H9 (cell line): ENCODE measurements at regions not wholly inside any gene's neighbourhood (a gene's known extent, or its start where the extent isn't known, plus 50 kb on each side); places are given as distances from the start of the nearest gene placed in this dataset.

ENCODE experiments used
- DNase-seq: peaks from one replicate; pipeline ENCODE4 v3.0.0-alpha.2; 2017
- H2AFZ ChIP-seq: one replicate; pipeline ENCODE4 v1.6.1; 2013; ENCODE audit warnings: mild to moderate bottlenecking, low read length, control low read depth, moderate library complexity
- H2AK5ac ChIP-seq: 2 replicates; pipeline ENCODE4 v1.6.1; 2013; ENCODE audit warnings: low read length, control low read depth, mixed read lengths; ENCODE audit not compliant: insufficient read length
- H2BK120ac ChIP-seq: one replicate; pipeline ENCODE4 v1.6.1; 2013; ENCODE audit warnings: low read depth, mild to moderate bottlenecking, low read length, control low read depth, inconsistent platforms; ENCODE audit not compliant: poor library complexity, severe bottlenecking
- H2BK12ac ChIP-seq: 2 replicates; pipeline ENCODE4 v1.6.1; 2013; ENCODE audit warnings: low read length, control low read depth, mixed read lengths, low read depth; ENCODE audit not compliant: insufficient read length
- H2BK15ac ChIP-seq: 2 replicates; pipeline ENCODE4 v1.6.1; 2013; ENCODE audit warnings: low read depth, low read length, control low read depth
- H2BK20ac ChIP-seq: one replicate; pipeline ENCODE4 v1.6.1; 2013; ENCODE audit warnings: low read depth, mild to moderate bottlenecking, low read length, control low read depth, inconsistent platforms; ENCODE audit not compliant: poor library complexity, severe bottlenecking
- H2BK5ac ChIP-seq: 2 replicates; pipeline ENCODE4 v1.6.1; 2013; ENCODE audit warnings: low read length, control low read depth, mixed read lengths; ENCODE audit not compliant: insufficient read length
- H3K14ac ChIP-seq: 2 replicates; pipeline ENCODE4 v1.6.1; 2013; ENCODE audit warnings: low read length, control low read depth; ENCODE audit not compliant: insufficient read depth
- H3K18ac ChIP-seq: 2 replicates; pipeline ENCODE4 v1.6.1; 2013; ENCODE audit warnings: low read depth, mild to moderate bottlenecking, mixed read lengths, low read length, control low read depth; ENCODE audit not compliant: insufficient read length
- H3K23ac ChIP-seq: 2 replicates; pipeline ENCODE4 v1.6.1; 2013; ENCODE audit warnings: low read length, control low read depth, mixed read lengths, low read depth; ENCODE audit not compliant: insufficient read length
- H3K23me2 ChIP-seq: 2 replicates; pipeline ENCODE4 v1.6.1; 2013; ENCODE audit warnings: low read depth, mild to moderate bottlenecking, mixed read lengths, low read length, control low read depth; ENCODE audit not compliant: insufficient read length, poor library complexity, severe bottlenecking
- H3K27ac ChIP-seq: 2 replicates; pipeline ENCODE4 v1.5.1; 2013; ENCODE audit warnings: low read length, control low read depth, mixed read lengths, low read depth; ENCODE audit not compliant: insufficient read length
- H3K27me3 ChIP-seq: 2 replicates; pipeline ENCODE4 v1.6.1; 2013; ENCODE audit warnings: low read length, control low read depth, inconsistent platforms; ENCODE audit not compliant: insufficient read depth
- H3K4ac ChIP-seq: 2 replicates; pipeline ENCODE4 v1.6.1; 2013; ENCODE audit warnings: low read depth, mild to moderate bottlenecking, control low read depth, inconsistent platforms, low read length, moderate library complexity
- H3K4me1 ChIP-seq: 2 replicates; pipeline ENCODE4 v1.6.1; 2013; ENCODE audit warnings: low read length, control low read depth, inconsistent platforms; ENCODE audit not compliant: insufficient read depth
- H3K4me2 ChIP-seq: 2 replicates; pipeline ENCODE4 v1.6.1; 2013; ENCODE audit warnings: low read length, control low read depth, mixed read lengths; ENCODE audit not compliant: insufficient read length, insufficient read depth
- H3K56ac ChIP-seq: 2 replicates; pipeline ENCODE4 v1.6.1; 2013; ENCODE audit warnings: low read depth, mild to moderate bottlenecking, mixed read lengths, low read length, control low read depth; ENCODE audit not compliant: insufficient read length
- H3K79me1 ChIP-seq: 2 replicates; pipeline ENCODE4 v1.6.1; 2013; ENCODE audit warnings: low read depth, mild to moderate bottlenecking, moderate library complexity, low read length, control low read depth, inconsistent platforms; ENCODE audit not compliant: insufficient read depth, poor library complexity, severe bottlenecking
- H3K79me2 ChIP-seq: 2 replicates; pipeline ENCODE4 v1.6.1; 2013; ENCODE audit warnings: low read length, control low read depth, inconsistent platforms; ENCODE audit not compliant: insufficient read depth
- H3K9ac ChIP-seq: 2 replicates; pipeline ENCODE4 v1.6.1; 2013; ENCODE audit warnings: low read length, control low read depth, mixed read lengths; ENCODE audit not compliant: insufficient read length; ENCODE audit errors: extremely low read depth
- H3K9me3 ChIP-seq: one replicate; pipeline ENCODE4 v1.6.1; 2013; ENCODE audit warnings: low read depth, low read length, inconsistent platforms; ENCODE audit not compliant: control insufficient read depth
- H3T11ph ChIP-seq: one replicate; pipeline ENCODE4 v1.6.1; 2013; ENCODE audit warnings: mild to moderate bottlenecking, low read length, control low read depth, inconsistent platforms
- H4K20me1 ChIP-seq: one replicate; pipeline ENCODE4 v1.6.1; 2013; ENCODE audit not compliant: control insufficient read depth, insufficient read length, insufficient read depth
- H4K5ac ChIP-seq: 2 replicates; pipeline ENCODE4 v1.6.1; 2013; ENCODE audit warnings: low read depth, mild to moderate bottlenecking, mixed read lengths, low read length, control low read depth; ENCODE audit not compliant: insufficient read length
- H4K8ac ChIP-seq: replicated peaks from 2 replicates; pipeline ENCODE4 v1.6.1; 2013; ENCODE audit warnings: low read length, control low read depth, mixed read lengths, low read depth; ENCODE audit not compliant: insufficient read length
- H4K91ac ChIP-seq: 2 replicates; pipeline ENCODE4 v1.6.1; 2013; ENCODE audit warnings: low read depth, mild to moderate bottlenecking, moderate library complexity, mixed read lengths, low read length, control low read depth; ENCODE audit not compliant: insufficient read length
- H3K27ac Mint-ChIP-seq, 3 experiments: 2 replicates in 2 of 3; 3 replicates in 1 of 3; pipeline ENCODE4 v1.8.0; 2020 to 2021; ENCODE audit warnings: mixed read lengths in 3 of 3, mild to moderate bottlenecking in 1 of 3, moderate library complexity in 1 of 3
- H3K27me3 Mint-ChIP-seq: 2 replicates; pipeline ENCODE4 v1.8.0; 2021; ENCODE audit warnings: low read depth, mild to moderate bottlenecking, moderate library complexity, mixed read lengths
- H3K36me3 Mint-ChIP-seq, 3 experiments: 2 replicates in 2 of 3; 3 replicates in 1 of 3; pipeline ENCODE4 v1.8.0; 2020 to 2021; ENCODE audit warnings: low read depth in 3 of 3, mixed read lengths in 3 of 3; ENCODE audit not compliant: insufficient read depth in 1 of 3
- H3K4me1 Mint-ChIP-seq, 2 experiments: 2 replicates each; pipeline ENCODE4 v1.8.0; 2020; ENCODE audit warnings: mixed read lengths in 2 of 2
- H3K4me3 Mint-ChIP-seq, 2 experiments: 2 replicates in 1 of 2; 3 replicates in 1 of 2; pipeline ENCODE4 v1.8.0; 2020 to 2021; ENCODE audit warnings: mild to moderate bottlenecking in 2 of 2, mixed read lengths in 2 of 2, moderate library complexity in 1 of 2
- H3K9me3 Mint-ChIP-seq, 2 experiments: 2 replicates in 1 of 2; 3 replicates in 1 of 2; pipeline ENCODE4 v1.8.0; 2020; ENCODE audit warnings: mild to moderate bottlenecking in 2 of 2, mixed read lengths in 2 of 2, moderate library complexity in 1 of 2
- CTCF ChIP-seq: fragments of 200-600 bp; sonication (generic); conservative IDR thresholded peaks from 3 replicates; pipeline ENCODE4 v1.8.0; 2021; ENCODE audit warnings: antibody characterized with exemption, mild to moderate bottlenecking
- WGBS: extraction: QIAGEN DNeasy Blood & Tissue Kit; methylation state at CpG from one replicate; pipeline ENCODE4 v1.1.7; 2013; ENCODE audit warnings: missing lambda C conversion rate, low lambda C conversion rate, mixed read lengths; ENCODE audit not compliant: insufficient read length; ENCODE audit errors: extremely low coverage; 5-methylcytosine and 5-hydroxymethylcytosine counted together

- Mint-ChIP-seq H3K4me1 (peaks cover 11 to 15% of the 10 kb centered on the region in 2 experiments; a peak in 3 of 4 replicates), H3K4me3 (no peak overlapping the region), H3K27ac (no peak overlapping the region), H3K36me3 (peaks cover 0 to 2% (median 0%) of the 10 kb centered on the region in 3 experiments; a peak in 1 of 7 replicates), H3K9me3 (no peaks in the 10 kb centered on the region), H3K27me3 (no peaks in the 10 kb centered on the region)
- Histone ChIP-seq H3K56ac (no peak overlapping the region), H3K18ac (no peak overlapping the region), H2BK5ac (no peak overlapping the region), H2BK15ac (no peak overlapping the region), H3K14ac (no peak overlapping the region), H2AFZ (no peak overlapping the region), H3T11ph (no peak overlapping the region), H4K8ac (no peak overlapping the region), H3K4me2 (no peak overlapping the region), H3K27me3 (no peaks in the 10 kb centered on the region), H3K4me1 (no peaks in the 10 kb centered on the region), H2BK120ac (no peak overlapping the region), H2BK20ac (no peak overlapping the region), H2BK12ac (no peak overlapping the region), H3K79me2 (no peaks in the 10 kb centered on the region), H4K20me1 (no peaks in the 10 kb centered on the region), H3K9me3 (no peaks in the 10 kb centered on the region), H3K79me1 (no peaks in the 10 kb centered on the region), H3K23ac (no peak overlapping the region), H3K27ac (no peak overlapping the region), H4K91ac (no peak overlapping the region), H2AK5ac (no peak overlapping the region), H3K4ac (no peak overlapping the region), H3K9ac (no peak overlapping the region), H3K23me2 (no peaks in the 10 kb centered on the region), H4K5ac (no peak overlapping the region)
- no CpG with 5 or more reads among the region's 2 CpGs for WGBS
- no peak for TF ChIP-seq CTCF
- DNase-seq = no peak
Measured at GRCh38 chr7:131183072-131183471, 144.6 kb upstream of the MKLN1 start.
